T-helper 2 cell (primary cell): ENCODE measurements at regions not wholly inside any gene's neighbourhood (a gene's known extent, or its start where the extent isn't known, plus 50 kb on each side); places are given as distances from the start of the nearest gene placed in this dataset.

Experiments
- DNase-seq, 5 experiments: peaks; one replicate each; pipeline versions ENCODE4 v3.0.0 to v3.0.0-alpha.2; 2012 to 2022

GRCh38 chr16:72501739-72502593, 330.0 kb upstream of the PMFBP1 start:
- peak in 1 of 5 experiments; percentile 44 for DNase-seq

- DNase-seq, result no peak
These were observed 328.6 kb upstream of the PMFBP1 start for GRCh38 chr16:72500545-72500944.

GRCh38 chr16:72493716-72494415, 321.9 kb upstream of the PMFBP1 start:
- DNase-seq, result peak in 1 of 5 experiments; percentile 8

GRCh38 chr16:72487283-72487682, 315.3 kb upstream of the PMFBP1 start:
- no peak for DNase-seq

- DNase-seq, result peak in 1 of 5 experiments; percentile 7
These were observed 310.7 kb upstream of the PMFBP1 start for GRCh38 chr16:72482695-72483094.

- DNase-seq, result no peak
These were observed 309.5 kb upstream of the PMFBP1 start for GRCh38 chr16:72481419-72481818.

- DNase-seq, result no peak
These were observed 309.0 kb upstream of the PMFBP1 start for GRCh38 chr16:72480911-72481310.

GRCh38 chr16:72475688-72476087, 303.7 kb upstream of the PMFBP1 start:
- no peak for DNase-seq

- peak in 1 of 5 experiments; percentile 9 for DNase-seq
These were observed 302.7 kb upstream of the PMFBP1 start for GRCh38 chr16:72474501-72475123.

GRCh38 chr16:72473631-72474030, 301.7 kb upstream of the PMFBP1 start:
- DNase-seq, result no peak

GRCh38 chr16:72471317-72471924, 299.5 kb upstream of the PMFBP1 start:
- no peak for DNase-seq

GRCh38 chr16:72470541-72470940, 298.6 kb upstream of the PMFBP1 start:
- DNase-seq, result no peak

GRCh38 chr16:72469932-72470331, 298.0 kb upstream of the PMFBP1 start:
- no peak for DNase-seq

- DNase-seq, result no peak
These were observed 296.6 kb upstream of the PMFBP1 start for GRCh38 chr16:72468582-72468981.

GRCh38 chr16:72467157-72467759, 295.3 kb upstream of the PMFBP1 start:
- DNase-seq, result peak in 1 of 5 experiments; percentile 16

- DNase-seq, result no peak
These were observed 292.8 kb upstream of the PMFBP1 start for GRCh38 chr16:72464597-72465368.

GRCh38 chr16:72464052-72464451, 292.1 kb upstream of the PMFBP1 start:
- DNase-seq, result no peak

- DNase-seq, result no peak
These were observed 286.1 kb upstream of the PMFBP1 start for GRCh38 chr16:72458035-72458434.

- DNase-seq, result no peak
These were observed 285.4 kb upstream of the PMFBP1 start for GRCh38 chr16:72457243-72457940.

- DNase-seq, result peak in 1 of 5 experiments; percentile 2
These were observed 284.0 kb upstream of the PMFBP1 start for GRCh38 chr16:72455743-72456659.
